ENCODE measurements at regions not wholly inside any gene's neighbourhood (a gene's known extent, or its start where the extent isn't known, plus 50 kb on each side); places are given as distances from the start of the nearest gene placed in this dataset.
"Not testable (repeated sequence)": the region's sequence is repeated elsewhere in the genome, so short reads cannot be mapped to it uniquely, and the experiment has no call there.

DNA sequence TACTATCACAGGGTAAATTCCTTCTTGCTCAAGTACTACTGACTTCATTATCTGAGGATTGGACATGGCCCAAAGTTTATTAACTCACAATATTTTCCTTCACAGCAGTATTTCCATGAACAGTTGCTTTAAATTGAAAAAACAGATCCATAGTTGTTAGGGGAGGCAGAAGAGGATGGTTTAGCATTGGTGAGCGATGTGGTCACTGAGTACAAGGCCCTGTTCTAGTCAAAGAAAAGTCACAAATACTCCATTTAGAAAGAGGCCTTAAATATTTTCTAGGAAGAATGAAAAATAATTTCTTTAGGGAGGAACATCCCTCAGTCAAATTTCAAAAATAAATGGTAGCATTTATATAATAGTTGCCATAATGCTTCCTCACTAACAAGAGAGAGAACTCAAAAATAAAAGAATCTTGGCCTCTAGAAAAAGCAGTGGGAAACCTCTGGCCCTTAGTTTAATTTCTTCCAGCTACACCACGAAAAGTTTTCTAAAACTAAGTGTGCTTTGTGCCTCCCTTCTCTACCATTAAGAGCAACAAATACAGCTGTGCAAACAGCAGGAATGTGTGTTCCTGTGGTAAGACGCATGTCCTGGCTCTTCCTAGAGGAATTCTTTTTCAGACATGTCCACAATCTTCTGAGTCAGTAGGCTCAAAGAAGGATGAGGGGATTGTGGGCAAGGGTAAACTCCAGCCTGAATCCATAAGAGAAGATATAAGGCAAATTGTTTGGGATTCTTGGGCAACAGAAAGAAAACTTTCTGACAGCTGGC, 105.7 kb downstream of the HOXA1 start:
- Histone ChIP-seq H3K27me3 (no peaks in the 10 kb centered on the region), H3K4me3 (no peak overlapping the region), H3K36me3 (no peaks in the 10 kb centered on the region), H3K4me1 (no peaks in the 10 kb centered on the region), H3K9me3 (no peaks in the 10 kb centered on the region), H3K27ac (no peak overlapping the region)
- TF ChIP-seq, protein P1, sequence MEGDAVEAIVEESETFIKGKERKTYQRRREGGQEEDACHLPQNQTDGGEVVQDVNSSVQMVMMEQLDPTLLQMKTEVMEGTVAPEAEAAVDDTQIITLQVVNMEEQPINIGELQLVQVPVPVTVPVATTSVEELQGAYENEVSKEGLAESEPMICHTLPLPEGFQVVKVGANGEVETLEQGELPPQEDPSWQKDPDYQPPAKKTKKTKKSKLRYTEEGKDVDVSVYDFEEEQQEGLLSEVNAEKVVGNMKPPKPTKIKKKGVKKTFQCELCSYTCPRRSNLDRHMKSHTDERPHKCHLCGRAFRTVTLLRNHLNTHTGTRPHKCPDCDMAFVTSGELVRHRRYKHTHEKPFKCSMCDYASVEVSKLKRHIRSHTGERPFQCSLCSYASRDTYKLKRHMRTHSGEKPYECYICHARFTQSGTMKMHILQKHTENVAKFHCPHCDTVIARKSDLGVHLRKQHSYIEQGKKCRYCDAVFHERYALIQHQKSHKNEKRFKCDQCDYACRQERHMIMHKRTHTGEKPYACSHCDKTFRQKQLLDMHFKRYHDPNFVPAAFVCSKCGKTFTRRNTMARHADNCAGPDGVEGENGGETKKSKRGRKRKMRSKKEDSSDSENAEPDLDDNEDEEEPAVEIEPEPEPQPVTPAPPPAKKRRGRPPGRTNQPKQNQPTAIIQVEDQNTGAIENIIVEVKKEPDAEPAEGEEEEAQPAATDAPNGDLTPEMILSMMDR (IDR thresholded peaks at IDR 0.05), result no peak
- intact Hi-C loops (cut with DNase I), result no loop called here
- no peak for DNase-seq (ENCODE audit: low spot score in 2 of 2)

DNA sequence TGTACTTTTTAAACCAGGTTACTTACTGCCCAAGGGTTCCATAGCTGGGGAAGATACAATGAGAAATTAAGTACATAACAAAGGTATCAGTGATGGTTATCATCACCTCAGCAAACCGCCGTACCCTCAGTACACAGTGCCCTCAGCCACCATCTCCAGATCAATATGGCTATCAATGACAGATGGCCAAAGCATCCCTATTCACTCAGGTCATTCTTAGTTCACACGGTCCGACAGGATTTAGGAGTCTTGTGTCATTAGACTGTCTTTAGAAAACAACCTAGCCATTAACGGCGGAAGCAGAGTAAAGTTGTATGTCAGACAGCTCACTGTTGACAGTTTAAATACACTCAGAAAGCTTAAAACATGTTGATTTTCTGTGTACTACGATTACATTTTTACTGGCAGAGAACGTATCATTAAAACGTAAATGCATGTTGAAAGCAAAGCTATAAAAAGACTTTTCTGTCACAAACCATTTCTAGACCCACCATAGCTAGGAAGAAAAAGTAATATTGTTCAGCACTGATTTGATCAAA, 106.9 kb downstream of the HOXA1 start:
- intact Hi-C loops (cut with DNase I), result no loop called here
- H3K27me3 ChIP-seq, result no peaks in the 10 kb centered on the region
- H3K27ac ChIP-seq, result no peak overlapping the region
- TF ChIP-seq, protein P1 (IDR thresholded peaks at IDR 0.05), result no peak
- DNase-seq (ENCODE audit: low spot score in 2 of 2), result no peak
- H3K36me3 ChIP-seq, result no peaks in the 10 kb centered on the region
- H3K4me3 ChIP-seq, result no peak overlapping the region
- H3K9me3 ChIP-seq, result no peaks in the 10 kb centered on the region
- no peaks in the 10 kb centered on the region for H3K4me1 ChIP-seq

DNA sequence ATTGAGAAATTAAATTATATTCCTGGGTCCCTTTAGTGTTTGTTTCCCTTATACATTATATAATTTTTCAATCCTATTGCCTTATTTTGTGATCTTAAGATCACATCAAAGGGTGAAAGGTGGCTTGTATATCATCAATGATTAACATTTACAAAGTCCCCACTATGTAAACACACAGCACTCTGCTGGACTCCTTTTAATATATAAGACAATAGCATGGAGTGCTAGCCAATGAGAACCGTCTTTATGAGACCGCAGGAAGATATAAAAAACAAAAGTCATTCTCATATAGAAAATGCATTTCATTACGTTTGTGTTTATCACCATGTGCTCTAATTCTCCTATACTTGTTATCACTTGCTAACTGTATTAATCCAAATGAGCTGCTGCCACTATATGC, 108.5 kb downstream of the HOXA1 start:
- no peak overlapping the region for H3K4me3 ChIP-seq
- intact Hi-C loops (cut with DNase I), result no loop called here
- H3K27me3 ChIP-seq, result no peaks in the 10 kb centered on the region
- H3K27ac ChIP-seq, result no peak overlapping the region
- TF ChIP-seq, protein P1 (IDR thresholded peaks at IDR 0.05), result no peak
- H3K36me3 ChIP-seq, result no peaks in the 10 kb centered on the region
- H3K4me1 ChIP-seq, result no peaks in the 10 kb centered on the region
- no peak for DNase-seq (ENCODE audit: low spot score in 2 of 2)
- H3K9me3 ChIP-seq, result no peaks in the 10 kb centered on the region

DNA sequence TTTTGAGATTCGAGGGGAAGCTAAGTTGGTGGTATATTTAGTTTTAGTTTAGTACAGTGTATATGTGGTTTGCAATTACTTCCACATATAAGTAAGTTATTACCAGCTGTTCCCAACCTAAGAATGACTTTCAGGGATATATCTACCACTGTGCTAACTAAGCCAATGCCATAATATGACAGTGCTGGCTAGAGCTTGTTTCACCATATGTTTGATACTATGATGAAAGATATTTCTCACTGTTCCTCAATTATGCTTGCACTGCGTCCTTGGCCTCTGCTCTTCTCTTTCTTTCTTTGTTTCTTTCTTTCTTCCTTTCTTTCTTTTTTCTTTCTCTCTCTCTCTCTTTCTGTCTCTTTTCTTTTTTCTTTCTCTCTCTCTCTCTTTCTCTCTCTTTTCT, 113.8 kb upstream of the SKAP2 start:
- Histone ChIP-seq H3K27me3 (no peaks in the 10 kb centered on the region), H3K27ac (no peak overlapping the region), H3K4me3 (no peak overlapping the region), H3K36me3 (no peaks in the 10 kb centered on the region), H3K9me3 (peaks cover 0 to 4% of the 10 kb centered on the region in 2 donors), H3K4me1 (no peaks in the 10 kb centered on the region)
- DNase-seq (ENCODE audit: low spot score in 2 of 2), result no peak
- TF ChIP-seq, protein P1 (IDR thresholded peaks at IDR 0.05), result no peak
- intact Hi-C loops (cut with DNase I), result no loop called here

DNA sequence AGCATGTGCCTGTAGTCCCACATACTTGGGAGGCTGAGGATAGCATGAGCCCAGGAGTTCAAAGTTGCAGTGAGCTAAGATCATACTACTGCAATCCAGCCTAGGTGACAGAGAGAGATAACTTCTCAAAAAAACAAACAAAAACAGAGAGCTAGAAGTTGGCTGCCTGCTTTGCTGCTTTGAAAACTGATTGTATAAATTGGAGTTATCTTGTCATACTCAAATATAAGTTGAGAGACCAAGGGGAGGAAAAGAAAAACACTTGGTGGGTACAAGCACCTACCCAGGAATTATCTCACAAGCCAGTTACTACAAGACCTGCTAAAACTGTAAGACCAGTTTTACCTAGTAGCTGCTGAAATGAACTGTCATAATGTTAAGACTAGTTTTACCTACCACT, 112.5 kb upstream of the SKAP2 start:
- Histone ChIP-seq H3K4me1 (no peaks in the 10 kb centered on the region), H3K4me3 (no peak overlapping the region), H3K27me3 (no peaks in the 10 kb centered on the region), H3K36me3 (no peaks in the 10 kb centered on the region), H3K27ac (no peak overlapping the region), H3K9me3 (peaks cover 3 to 11% of the 10 kb centered on the region in 2 donors)
- intact Hi-C loops (cut with DNase I), result no loop called here
- TF ChIP-seq, protein P1 (IDR thresholded peaks at IDR 0.05), result no peak
- DNase-seq (ENCODE audit: low spot score in 2 of 2), result no peak

DNA sequence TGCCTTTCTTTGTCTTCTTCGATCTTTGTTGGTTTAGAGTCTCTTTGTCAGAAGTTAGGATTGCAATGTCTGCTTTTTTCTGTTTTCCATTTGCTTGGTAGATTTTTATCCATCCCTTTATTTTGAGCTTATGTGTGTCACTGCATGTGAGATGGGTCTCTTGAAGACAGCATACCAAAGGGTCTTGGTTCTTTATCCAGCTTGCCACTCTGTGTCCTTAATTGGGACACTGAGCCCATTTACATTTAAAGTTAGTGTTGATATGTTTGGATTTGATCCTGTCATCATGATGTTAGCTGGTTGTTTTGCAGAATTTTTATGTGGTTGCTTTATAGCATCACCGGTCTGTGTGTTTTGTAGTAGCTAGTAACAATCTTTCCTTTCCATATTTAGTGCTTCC, 107.5 kb upstream of the SKAP2 start:
- H3K36me3 ChIP-seq; H3K27me3 ChIP-seq; H3K27ac ChIP-seq; DNase-seq (ENCODE audit: low spot score in 2 of 2); H3K4me3 ChIP-seq; intact Hi-C loops (cut with DNase I); H3K4me1 ChIP-seq: not testable (repeated sequence)
- peaks cover 3 to 11% of the 10 kb centered on the region in 2 donors for H3K9me3 ChIP-seq

Measured in ascending aorta (tissue), 2 donors.